Activated CD8-positive, alpha-beta T cell treated with anti-CD3 and anti-CD28 coated beads, Interleukin-2, amount 10 ng/mL, durations not matched to agents 7 days and 5 days (primary cell): ENCODE measurements at regions not wholly inside any gene's neighbourhood (a gene's known extent, or its start where the extent isn't known, plus 50 kb on each side); places are given as distances from the start of the nearest gene placed in this dataset.

Experiments used
- ATAC-seq: fragments of 150-1000 bp; cut with Tn5 transposase; one replicate; pipeline ENCODE4 v1.10.0; 2021; ENCODE audit warnings: moderate library complexity
- CTCF ChIA-PET: fragments of 350-600 bp; sonication (Branson Sonifier 250); formaldehyde crosslinking; loops from one replicate; lab custom pipeline; 2021; ENCODE audit warnings: antibody characterized with exemption; lab: Charles Lee
- POLR2A ChIA-PET: fragments of 350-600 bp; sonication (Branson Sonifier 250); formaldehyde crosslinking; loops from one replicate; lab custom pipeline; 2021; ENCODE audit warnings: antibody characterized with exemption; lab: Charles Lee
- DNase-seq: peaks from one replicate; pipeline ENCODE4 v3.0.0-alpha.2; 2020
- H3K27ac Mint-ChIP-seq: one replicate; pipeline ENCODE4 v1.8.0; 2021; ENCODE audit warnings: mild to moderate bottlenecking, mixed read lengths
- H3K27me3 Mint-ChIP-seq: one replicate; pipeline ENCODE4 v1.8.0; 2021; ENCODE audit warnings: low read depth, mixed read lengths
- H3K36me3 Mint-ChIP-seq: one replicate; pipeline ENCODE4 v1.8.0; 2021; ENCODE audit warnings: low read depth, mixed read lengths
- H3K4me1 Mint-ChIP-seq: one replicate; pipeline ENCODE4 v1.8.0; 2021; ENCODE audit warnings: low read depth, mixed read lengths
- H3K4me3 Mint-ChIP-seq: one replicate; pipeline ENCODE4 v1.8.0; 2021; ENCODE audit warnings: mild to moderate bottlenecking, mixed read lengths
- H3K9me3 Mint-ChIP-seq: one replicate; pipeline ENCODE4 v1.8.0; 2022; ENCODE audit warnings: mixed read lengths; ENCODE audit not compliant: insufficient read depth

- H3K9me3 Mint-ChIP-seq = no peaks in the 10 kb centered on the region
- ChIA-PET CTCF (no interaction called here), POLR2A (no interaction called here)
- H3K27ac Mint-ChIP-seq = no peak overlapping the region
- H3K4me3 Mint-ChIP-seq = no peak overlapping the region
- no peaks in the 10 kb centered on the region for H3K36me3 Mint-ChIP-seq
- H3K4me1 Mint-ChIP-seq = no peaks in the 10 kb centered on the region
- ATAC-seq = no peak
- no peaks in the 10 kb centered on the region for H3K27me3 Mint-ChIP-seq
- no peak for DNase-seq
Observed at GRCh38 chr6:19477563-19477962, 359.6 kb upstream of the ID4 start.

DNA sequence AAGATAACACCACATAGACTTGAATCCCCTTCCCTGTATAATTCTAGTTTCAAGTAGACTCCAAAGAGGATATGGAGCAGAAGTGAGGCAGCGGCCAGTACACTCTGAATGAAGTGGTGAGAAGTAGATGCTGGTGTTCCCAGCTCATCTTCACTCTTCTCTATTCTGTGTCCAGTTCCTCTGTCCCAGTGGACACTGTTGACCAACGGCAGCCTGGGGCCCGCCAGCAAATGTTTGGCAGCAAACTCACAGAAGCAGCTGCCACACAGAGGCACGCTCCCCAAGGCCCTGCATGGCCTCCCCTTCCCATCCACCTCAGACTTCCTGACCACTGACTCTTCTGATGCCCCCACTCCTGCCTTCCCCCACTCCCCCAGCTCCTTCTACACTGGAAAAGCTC is 358.9 kb upstream of the ID4 start:
- no peak for DNase-seq
- ChIA-PET CTCF (no interaction called here), POLR2A (no interaction called here)
- ATAC-seq = no peak
- H3K27me3 Mint-ChIP-seq = no peaks in the 10 kb centered on the region
- no peak overlapping the region for H3K4me3 Mint-ChIP-seq
- H3K4me1 Mint-ChIP-seq = no peaks in the 10 kb centered on the region
- no peaks in the 10 kb centered on the region for H3K9me3 Mint-ChIP-seq
- no peaks in the 10 kb centered on the region for H3K36me3 Mint-ChIP-seq
- no peak overlapping the region for H3K27ac Mint-ChIP-seq

GRCh38 chr6:19478992-19479391 is 358.2 kb upstream of the ID4 start:
- Mint-ChIP-seq H3K4me1 (no peaks in the 10 kb centered on the region), H3K27ac (no peak overlapping the region), H3K36me3 (no peaks in the 10 kb centered on the region), H3K4me3 (no peak overlapping the region), H3K9me3 (no peaks in the 10 kb centered on the region), H3K27me3 (no peaks in the 10 kb centered on the region)
- ChIA-PET CTCF (no interaction called here), POLR2A (no interaction called here)
- DNase-seq (no peak), ATAC-seq (no peak)

- Mint-ChIP-seq H3K27ac (no peak overlapping the region), H3K4me1 (no peaks in the 10 kb centered on the region), H3K9me3 (no peaks in the 10 kb centered on the region), H3K4me3 (no peak overlapping the region), H3K36me3 (no peaks in the 10 kb centered on the region), H3K27me3 (no peaks in the 10 kb centered on the region)
- DNase-seq (no peak), ATAC-seq (no peak)
- ChIA-PET CTCF (no interaction called here), POLR2A (no interaction called here)
Observed at GRCh38 chr6:19479551-19479950, 357.6 kb upstream of the ID4 start.

GRCh38 chr6:19492636-19493405 is 344.3 kb upstream of the ID4 start:
- Mint-ChIP-seq H3K27ac (no peak overlapping the region), H3K4me3 (no peak overlapping the region), H3K27me3 (no peaks in the 10 kb centered on the region), H3K9me3 (no peaks in the 10 kb centered on the region), H3K4me1 (no peaks in the 10 kb centered on the region), H3K36me3 (no peaks in the 10 kb centered on the region)
- ATAC-seq = no peak
- no peak for DNase-seq
- ChIA-PET POLR2A (no interaction called here), CTCF (no interaction called here)

DNA sequence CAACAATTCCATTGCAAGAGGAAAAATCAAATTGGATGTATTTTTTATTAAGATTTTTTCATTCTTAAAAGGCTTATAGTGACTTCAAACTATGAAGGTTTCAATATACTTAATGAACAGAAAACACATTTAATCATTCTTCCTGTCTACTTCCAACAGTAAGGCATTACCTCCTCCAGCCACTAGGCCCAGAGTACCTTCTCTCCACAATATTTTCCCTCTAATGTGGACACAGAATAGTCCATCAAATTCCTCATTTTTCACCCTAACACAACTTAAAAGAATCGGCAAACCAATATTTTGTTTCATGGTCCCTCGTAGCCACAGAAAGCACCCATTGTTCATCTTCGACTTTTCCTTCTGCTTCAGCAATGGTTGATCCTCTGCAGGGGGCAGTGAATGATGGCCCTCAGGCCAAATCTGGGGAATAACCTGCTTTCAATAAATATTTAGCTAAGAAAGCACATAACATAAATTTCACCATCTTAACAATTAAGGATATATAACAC is 335.4 kb upstream of the ID4 start:
- DNase-seq (no peak), ATAC-seq (no peak)
- no peaks in the 10 kb centered on the region for H3K36me3 Mint-ChIP-seq
- peaks cover 14% of the 10 kb centered on the region for H3K9me3 Mint-ChIP-seq
- ChIA-PET POLR2A (no interaction called here), CTCF (no interaction called here)
- no peak overlapping the region for H3K4me3 Mint-ChIP-seq
- no peaks in the 10 kb centered on the region for H3K27me3 Mint-ChIP-seq
- H3K27ac Mint-ChIP-seq = no peak overlapping the region
- no peaks in the 10 kb centered on the region for H3K4me1 Mint-ChIP-seq

DNA sequence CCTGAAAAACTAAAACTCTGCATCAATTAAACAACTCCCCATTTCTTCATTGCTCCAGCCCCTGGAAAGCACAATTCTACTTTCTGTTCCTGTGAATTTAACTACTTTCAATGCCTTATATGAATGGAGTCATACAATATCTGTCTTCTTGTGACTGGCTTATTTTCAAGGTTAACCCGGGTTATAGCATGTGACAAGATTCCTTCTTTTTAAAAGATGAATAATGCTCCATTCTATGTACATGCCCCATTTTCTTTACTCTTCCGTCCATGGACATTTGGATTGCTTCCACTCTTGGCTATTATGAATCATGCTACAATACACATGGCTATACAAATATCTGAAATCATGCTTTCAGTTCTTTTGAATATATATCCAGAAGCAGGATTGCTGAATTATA is 334.9 kb upstream of the ID4 start:
- Mint-ChIP-seq H3K4me1 (no peaks in the 10 kb centered on the region), H3K36me3 (no peaks in the 10 kb centered on the region), H3K9me3 (peaks cover 14% of the 10 kb centered on the region), H3K27ac (no peak overlapping the region), H3K27me3 (no peaks in the 10 kb centered on the region), H3K4me3 (no peak overlapping the region)
- DNase-seq = no peak
- CTCF ChIA-PET = no interaction called here
- POLR2A ChIA-PET = no interaction called here
- no peak for ATAC-seq

GRCh38 chr6:19515939-19516338 is 321.2 kb upstream of the ID4 start:
- ChIA-PET POLR2A (no interaction called here), CTCF (no interaction called here)
- no peaks in the 10 kb centered on the region for H3K27me3 Mint-ChIP-seq
- H3K36me3 Mint-ChIP-seq = no peaks in the 10 kb centered on the region
- DNase-seq = no peak
- H3K4me3 Mint-ChIP-seq = no peak overlapping the region
- H3K9me3 Mint-ChIP-seq = peaks cover 28% of the 10 kb centered on the region
- H3K27ac Mint-ChIP-seq = no peak overlapping the region
- no peaks in the 10 kb centered on the region for H3K4me1 Mint-ChIP-seq
- no peak for ATAC-seq

- H3K36me3 Mint-ChIP-seq = no peaks in the 10 kb centered on the region
- ChIA-PET CTCF (no interaction called here), POLR2A (no interaction called here)
- DNase-seq = no peak
- H3K9me3 Mint-ChIP-seq = peaks cover 10% of the 10 kb centered on the region
- H3K27ac Mint-ChIP-seq = no peak overlapping the region
- ATAC-seq = no peak
- H3K27me3 Mint-ChIP-seq = no peaks in the 10 kb centered on the region
- H3K4me1 Mint-ChIP-seq = no peaks in the 10 kb centered on the region
- H3K4me3 Mint-ChIP-seq = no peak overlapping the region
Observed at GRCh38 chr6:19519941-19520340, 317.2 kb upstream of the ID4 start.

DNA sequence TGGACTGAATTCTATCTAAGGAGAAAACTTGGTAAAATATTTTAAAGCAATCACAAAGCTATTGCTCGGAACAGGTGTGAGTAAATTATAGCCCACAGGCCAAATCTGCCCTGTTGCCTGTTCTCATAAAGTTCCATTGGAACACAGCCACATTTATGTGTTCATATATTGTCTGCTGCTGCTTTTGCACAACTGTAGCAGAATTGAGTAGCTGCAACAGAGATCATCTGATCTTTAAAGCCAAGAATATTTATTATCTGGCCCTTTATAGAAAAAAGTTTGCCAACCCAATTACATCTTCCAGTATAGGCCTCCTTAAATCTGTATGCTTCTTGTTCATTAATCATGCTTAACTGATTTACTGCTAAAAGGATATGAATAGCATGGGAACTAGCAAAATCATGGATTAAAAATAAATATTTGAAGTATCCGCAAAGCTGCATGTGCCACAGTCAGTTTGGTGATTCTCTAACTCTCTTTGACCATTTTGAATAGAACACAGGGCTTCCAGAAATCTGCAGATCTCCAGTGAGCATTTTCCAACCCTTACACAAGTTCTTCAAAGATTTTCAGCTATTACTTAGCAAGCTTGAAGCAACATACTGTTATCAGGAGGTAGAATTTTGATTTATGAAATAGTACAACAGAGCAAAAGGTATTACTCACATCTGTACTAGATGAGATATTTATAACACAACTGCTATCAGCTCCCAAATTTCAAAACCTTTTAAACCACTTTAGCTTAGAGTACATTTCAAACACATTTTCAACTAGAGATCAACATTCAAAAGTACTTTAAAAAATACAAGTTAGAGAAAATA is 312.6 kb upstream of the ID4 start:
- ATAC-seq (no peak), DNase-seq (no peak)
- CTCF ChIA-PET = no interaction called here
- Mint-ChIP-seq H3K4me1 (no peaks in the 10 kb centered on the region), H3K9me3 (no peaks in the 10 kb centered on the region), H3K36me3 (no peaks in the 10 kb centered on the region), H3K4me3 (no peak overlapping the region), H3K27me3 (no peaks in the 10 kb centered on the region), H3K27ac (no peak overlapping the region)
- POLR2A ChIA-PET = no interaction called here

- H3K4me3 Mint-ChIP-seq = no peak overlapping the region
- H3K36me3 Mint-ChIP-seq = no peaks in the 10 kb centered on the region
- no peaks in the 10 kb centered on the region for H3K27me3 Mint-ChIP-seq
- ChIA-PET CTCF (no interaction called here), POLR2A (no interaction called here)
- DNase-seq (no peak), ATAC-seq (no peak)
- H3K4me1 Mint-ChIP-seq = no peaks in the 10 kb centered on the region
- no peaks in the 10 kb centered on the region for H3K9me3 Mint-ChIP-seq
- no peak overlapping the region for H3K27ac Mint-ChIP-seq
Observed at GRCh38 chr6:19525673-19526072, 311.5 kb upstream of the ID4 start.

- ChIA-PET CTCF (no interaction called here), POLR2A (no interaction called here)
- Mint-ChIP-seq H3K4me3 (no peak overlapping the region), H3K36me3 (no peaks in the 10 kb centered on the region), H3K4me1 (no peaks in the 10 kb centered on the region), H3K9me3 (no peaks in the 10 kb centered on the region), H3K27ac (no peak overlapping the region), H3K27me3 (no peaks in the 10 kb centered on the region)
- DNase-seq (no peak), ATAC-seq (no peak)
Observed at GRCh38 chr6:19530188-19530587, 307.0 kb upstream of the ID4 start.
